ENCODE measurements at regions not wholly inside any gene's neighbourhood (a gene's known extent, or its start where the extent isn't known, plus 50 kb on each side); places are given as distances from the start of the nearest gene placed in this dataset.

DNA sequence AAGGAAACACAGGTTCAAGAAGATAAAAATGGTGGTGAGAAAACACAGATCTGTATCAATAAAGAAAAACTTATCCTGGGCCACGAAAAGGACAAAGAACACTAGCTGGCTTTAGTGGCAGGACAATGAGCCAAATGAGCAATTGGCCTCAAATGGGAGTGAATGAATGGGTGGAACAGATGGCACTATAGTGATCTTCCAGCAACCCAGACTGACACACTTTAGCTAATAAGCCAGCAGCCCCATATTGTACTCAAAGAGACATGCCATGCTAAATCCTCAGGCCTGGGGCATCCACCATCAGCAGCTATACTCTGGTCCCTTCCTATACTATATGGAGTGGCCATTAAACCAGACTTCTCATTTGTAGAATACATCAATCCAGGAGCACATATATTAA is 60.0 kb upstream of the GADL1 start:
- TF ChIP-seq, protein P1, sequence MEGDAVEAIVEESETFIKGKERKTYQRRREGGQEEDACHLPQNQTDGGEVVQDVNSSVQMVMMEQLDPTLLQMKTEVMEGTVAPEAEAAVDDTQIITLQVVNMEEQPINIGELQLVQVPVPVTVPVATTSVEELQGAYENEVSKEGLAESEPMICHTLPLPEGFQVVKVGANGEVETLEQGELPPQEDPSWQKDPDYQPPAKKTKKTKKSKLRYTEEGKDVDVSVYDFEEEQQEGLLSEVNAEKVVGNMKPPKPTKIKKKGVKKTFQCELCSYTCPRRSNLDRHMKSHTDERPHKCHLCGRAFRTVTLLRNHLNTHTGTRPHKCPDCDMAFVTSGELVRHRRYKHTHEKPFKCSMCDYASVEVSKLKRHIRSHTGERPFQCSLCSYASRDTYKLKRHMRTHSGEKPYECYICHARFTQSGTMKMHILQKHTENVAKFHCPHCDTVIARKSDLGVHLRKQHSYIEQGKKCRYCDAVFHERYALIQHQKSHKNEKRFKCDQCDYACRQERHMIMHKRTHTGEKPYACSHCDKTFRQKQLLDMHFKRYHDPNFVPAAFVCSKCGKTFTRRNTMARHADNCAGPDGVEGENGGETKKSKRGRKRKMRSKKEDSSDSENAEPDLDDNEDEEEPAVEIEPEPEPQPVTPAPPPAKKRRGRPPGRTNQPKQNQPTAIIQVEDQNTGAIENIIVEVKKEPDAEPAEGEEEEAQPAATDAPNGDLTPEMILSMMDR (IDR thresholded peaks at IDR 0.05), result no peak
- no peak for TF ChIP-seq POLR2A (IDR thresholded peaks at IDR 0.05)
